Globus pallidus (tissue), 1 donor: ENCODE measurements at regions not wholly inside any gene's neighbourhood (a gene's known extent, or its start where the extent isn't known, plus 50 kb on each side); places are given as distances from the start of the nearest gene placed in this dataset.

ENCODE experiments used
- DNase-seq: peaks from one replicate; pipeline ENCODE4 v3.0.0-alpha.2; 2015; ENCODE audit warnings: low spot score

DNA sequence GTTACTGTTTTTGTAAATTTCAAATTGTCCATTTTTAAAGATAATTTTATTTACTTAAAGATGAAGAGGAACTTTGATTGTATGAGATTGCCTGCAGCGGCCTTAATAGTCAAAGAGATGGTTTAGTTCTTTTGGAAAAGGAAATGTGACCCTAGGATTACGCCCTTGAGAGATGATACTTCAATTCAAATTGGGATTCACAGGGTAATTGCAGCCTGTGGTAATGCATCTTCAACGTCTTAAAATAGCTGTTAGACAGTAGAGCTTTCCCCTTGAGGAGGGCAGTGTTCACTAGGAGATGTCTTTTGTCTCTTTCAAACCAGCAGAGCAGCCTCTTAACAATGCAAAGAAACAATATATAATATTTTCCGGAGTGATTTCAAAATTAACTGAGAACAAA, 127.1 kb downstream of the TAF11L14 start:
- no peak for DNase-seq

DNA sequence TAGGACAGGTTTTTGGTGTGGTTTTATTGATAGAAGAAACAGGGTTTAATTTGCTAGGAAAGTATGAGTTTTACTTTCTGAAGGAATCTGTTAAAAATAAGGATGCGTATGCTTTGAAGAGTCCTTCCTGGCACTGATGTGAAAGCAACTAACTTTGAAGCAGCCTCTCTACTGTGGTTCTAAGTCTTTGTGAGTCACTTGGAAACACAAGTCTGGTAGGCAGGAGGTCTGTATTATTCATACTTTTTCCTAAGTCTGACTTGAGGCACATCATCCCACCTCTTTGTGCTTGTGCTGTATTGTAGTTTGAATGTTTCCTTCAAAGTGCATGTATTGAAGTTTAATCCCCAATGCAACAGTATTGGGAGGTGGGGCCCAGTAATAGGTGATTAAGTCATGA, 129.0 kb downstream of the TAF11L14 start:
- DNase-seq: no peak

DNA sequence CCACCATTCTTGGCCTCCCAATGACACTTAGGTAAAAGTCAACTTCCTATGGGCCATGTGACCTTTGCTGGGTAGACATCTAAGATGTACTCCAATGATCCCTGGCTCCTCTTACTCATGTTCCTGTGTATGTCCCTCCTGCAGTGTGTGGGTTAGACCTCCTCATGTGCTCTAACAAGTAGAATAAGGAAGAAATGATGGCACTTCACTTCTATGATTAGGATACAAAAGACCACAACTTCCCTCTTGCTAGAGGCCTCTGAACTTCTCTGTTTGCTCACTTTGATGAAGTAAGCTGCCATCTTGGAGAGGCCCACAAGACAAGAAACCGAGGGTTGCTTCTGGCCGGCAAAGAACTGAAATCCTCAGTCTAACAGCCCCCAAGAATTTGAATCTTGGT, 131.8 kb downstream of the TAF11L14 start:
- DNase-seq: no peak

- DNase-seq: no peak
Observed at GRCh38 chr5:17769277-17769676, 135.0 kb downstream of the TAF11L14 start.

DNA sequence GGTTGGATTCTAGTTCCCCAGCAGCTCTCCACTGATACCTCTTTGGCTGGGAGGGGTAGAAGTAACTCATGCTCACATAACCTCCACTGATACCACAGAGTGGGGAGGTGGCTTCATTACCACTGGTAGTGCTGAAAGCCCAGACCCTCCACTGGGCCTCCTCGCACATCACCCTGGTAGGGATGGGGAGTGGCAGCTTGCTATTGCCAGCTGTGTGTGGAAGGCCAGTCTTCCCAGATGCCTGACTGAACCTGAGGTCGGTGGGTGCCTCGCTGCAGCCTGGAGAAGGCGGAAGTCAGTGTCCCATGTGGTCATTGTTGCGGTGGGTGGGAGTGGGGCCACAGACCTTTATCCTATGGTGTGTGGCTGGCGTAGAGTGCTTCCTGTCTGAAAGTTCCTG, 138.0 kb downstream of the TAF11L14 start:
- no peak for DNase-seq

DNA sequence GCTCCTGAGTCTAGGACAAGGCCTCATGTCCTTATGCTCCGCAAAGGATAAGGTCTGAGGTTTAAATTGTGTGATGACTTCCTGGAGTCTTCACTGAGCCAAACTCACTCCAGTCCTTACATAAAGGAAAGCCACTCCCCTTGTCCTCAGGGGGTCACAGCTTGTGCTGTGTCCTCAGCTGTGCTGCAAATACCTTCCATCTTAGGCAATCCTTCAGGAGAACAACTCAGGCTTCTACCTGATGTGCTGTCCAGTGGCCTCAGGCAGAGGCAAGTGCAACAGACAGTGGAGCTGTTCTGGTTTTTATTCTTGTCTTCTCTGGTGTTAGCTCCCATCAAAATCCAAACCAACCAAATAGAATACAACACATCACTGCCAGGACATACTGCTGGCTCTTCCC, 151.5 kb downstream of the TAF11L14 start:
- DNase-seq: no peak

GRCh38 chr5:17788351-17788750, 154.1 kb downstream of the TAF11L14 start:
- DNase-seq: no peak

DNA sequence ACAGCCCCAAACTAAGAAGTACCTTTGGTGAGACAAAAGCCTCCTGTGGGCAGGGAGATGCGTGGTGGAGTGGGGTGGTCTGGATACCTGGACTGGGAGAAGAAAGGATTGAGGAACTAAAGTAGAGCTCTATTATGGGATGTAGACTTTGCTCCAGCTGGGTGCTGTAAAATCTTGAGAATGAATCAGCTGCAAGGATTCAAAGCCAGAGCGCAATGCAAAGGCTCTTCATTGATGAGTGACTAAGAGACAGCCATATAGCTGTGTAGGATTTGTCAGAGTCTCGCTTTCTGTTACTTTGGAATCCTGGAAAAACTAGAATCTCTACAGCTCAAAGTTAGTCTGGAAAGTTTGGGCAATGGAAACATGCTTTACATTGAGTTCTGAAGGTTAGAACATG, 159.9 kb downstream of the TAF11L14 start:
- no peak for DNase-seq

- DNase-seq: no peak
Observed at GRCh38 chr5:17794815-17795214, 160.6 kb downstream of the TAF11L14 start.

- DNase-seq: no peak
Observed at GRCh38 chr5:17796142-17796541, 161.9 kb downstream of the TAF11L14 start.

DNA sequence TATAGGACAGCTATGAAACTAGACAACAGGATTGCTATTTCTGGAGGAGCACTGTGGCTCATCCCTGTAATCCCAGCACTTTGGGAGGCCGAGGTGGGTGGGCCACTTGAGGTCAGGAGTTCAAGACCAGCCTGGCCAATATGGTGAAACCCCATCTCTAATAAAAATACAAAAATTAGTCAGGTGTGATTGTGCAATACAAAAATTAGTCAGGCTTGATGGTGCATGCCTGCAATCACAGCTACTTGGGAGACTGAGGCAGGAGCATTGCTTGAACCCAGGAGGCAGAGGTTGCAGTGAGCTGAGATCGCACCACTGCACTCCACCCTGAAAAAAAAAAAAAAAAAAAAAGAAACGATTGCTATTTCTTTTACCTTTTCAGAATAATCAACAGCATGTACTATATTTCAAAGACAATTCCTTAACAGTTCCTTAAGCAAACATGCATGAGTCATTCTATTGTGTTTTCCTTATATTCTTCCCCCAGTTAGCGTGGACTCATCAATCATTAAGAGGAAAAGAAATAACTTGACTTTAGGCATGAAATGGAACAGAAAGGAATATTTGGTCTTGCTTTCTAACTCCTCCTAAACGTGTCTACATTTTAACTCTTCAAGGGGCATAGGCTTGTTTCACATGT, 162.6 kb downstream of the TAF11L14 start:
- DNase-seq: no peak

DNA sequence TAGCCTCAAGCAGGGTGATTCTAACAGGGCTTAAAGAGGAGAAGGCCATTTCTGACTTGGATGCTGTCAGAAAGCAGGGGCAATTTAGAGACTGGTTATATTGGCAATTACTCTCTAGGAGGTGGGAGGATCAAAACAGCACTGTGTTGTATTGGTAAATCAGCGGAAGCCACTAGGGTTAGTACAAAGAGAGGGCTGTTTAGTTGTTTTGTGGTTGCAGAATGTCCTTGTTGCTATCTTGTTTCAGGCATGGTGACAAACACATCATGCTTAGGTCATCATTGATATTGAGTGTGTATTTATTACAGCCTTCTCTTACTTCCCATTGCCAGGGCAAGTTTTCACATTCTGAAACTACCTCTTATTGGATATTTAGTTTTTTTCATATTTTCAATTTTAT, 165.3 kb downstream of the TAF11L14 start:
- no peak for DNase-seq

- no peak for DNase-seq
Observed at GRCh38 chr5:17801595-17801994, 167.3 kb downstream of the TAF11L14 start.

- DNase-seq: no peak
Observed at GRCh38 chr5:17802256-17802655, 168.0 kb downstream of the TAF11L14 start.

GRCh38 chr5:17803971-17804370, 169.7 kb downstream of the TAF11L14 start:
- no peak for DNase-seq

- DNase-seq: no peak
Observed at GRCh38 chr5:17805227-17805825, 171.1 kb downstream of the TAF11L14 start.

- DNase-seq: no peak
Observed at GRCh38 chr5:17806818-17807468, 172.7 kb downstream of the TAF11L14 start.

DNA sequence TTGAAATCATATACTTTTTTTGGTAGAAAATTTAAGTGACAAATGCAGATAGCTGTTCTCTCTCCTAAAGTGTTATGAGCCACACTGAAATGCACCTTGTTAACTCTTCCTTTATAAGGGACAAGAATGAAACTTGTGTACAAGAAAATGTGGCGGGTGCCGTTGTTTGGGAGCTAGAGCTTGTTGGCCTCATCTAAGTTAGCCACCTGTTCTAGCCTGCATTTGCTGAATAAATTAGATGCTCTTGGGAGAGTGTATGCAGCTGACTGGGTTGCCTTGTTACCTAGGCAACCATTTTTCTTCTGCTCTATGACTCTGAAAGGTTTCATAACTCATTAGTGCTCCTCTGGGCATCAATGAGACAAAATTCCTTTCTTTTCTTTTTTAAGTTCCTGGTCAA, 174.3 kb downstream of the TAF11L14 start:
- DNase-seq: no peak

DNA sequence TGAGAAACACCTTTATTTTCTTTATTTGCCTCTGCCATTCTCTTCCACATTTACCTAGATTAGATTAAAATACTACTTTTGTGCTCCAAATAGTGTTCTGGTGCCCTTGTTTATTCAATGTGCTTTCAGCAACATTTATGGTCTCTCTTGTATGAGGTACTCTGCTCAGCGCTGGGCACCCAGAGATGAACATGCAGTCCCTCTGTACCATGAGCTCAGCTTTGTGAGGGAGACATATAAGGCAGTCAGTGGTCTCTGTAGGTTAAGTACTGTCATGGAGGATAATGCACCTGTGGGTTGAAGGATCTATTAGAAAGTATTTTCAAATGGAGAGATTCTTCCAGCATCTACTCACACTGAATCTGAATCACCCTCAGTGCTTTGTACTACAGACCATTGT, 176.5 kb downstream of the TAF11L14 start:
- DNase-seq: no peak

DNA sequence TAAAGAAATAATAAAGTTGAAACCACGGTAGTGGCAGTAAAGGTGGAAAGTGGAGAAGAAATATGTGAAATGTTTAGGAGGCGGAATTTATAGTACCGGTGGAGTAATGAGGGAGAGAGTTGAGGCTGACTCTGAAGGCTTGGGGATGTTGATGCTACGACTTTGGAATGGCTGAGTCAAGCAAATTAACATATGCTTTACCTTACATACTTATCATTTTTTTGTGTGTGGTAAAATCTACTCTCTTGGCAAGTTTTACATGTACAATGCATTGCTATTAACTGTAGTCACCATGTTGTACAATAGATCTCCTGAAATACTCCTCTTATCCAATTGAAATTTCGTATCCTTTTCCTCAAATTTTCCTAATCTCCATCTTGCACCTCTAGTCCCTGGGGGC, 179.0 kb downstream of the TAF11L14 start:
- no peak for DNase-seq

DNA sequence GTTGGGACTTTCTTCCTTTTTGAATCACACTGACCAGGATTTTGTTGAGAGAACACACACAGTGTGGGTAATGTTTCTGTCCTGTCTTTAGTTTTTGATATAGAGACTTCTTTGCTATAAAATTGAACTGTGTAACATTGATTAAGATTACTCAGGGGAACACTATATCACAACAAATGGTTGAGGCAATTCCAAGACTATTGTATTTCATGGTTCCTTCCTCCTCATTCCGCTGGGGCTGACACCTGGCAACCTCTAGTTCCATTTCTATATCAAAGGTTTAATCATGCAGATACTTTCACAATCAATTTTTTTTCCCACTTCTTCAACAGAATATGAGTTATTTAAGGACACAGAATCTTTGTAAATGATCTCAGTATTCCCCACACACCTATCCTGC, 182.2 kb downstream of the TAF11L14 start:
- DNase-seq: no peak

DNA sequence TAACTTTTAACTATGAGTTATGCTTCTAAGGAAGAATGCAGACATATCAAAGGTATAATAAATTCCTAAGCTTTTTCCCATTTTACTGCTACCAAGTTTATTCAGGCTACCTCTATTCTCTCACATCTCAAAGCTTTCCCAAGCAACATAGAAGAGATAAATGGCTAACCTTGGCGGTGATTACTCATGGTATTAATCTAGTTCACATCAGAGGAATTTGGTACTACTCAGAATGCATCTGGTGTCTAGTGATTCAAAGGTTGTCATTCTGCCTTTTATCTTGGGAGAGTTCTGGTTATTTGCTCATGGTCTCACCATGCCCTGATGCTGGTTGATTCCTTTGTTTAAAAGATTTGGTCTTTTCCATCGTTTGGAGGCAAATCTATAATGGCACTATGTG, 182.7 kb downstream of the TAF11L14 start:
- no peak for DNase-seq

DNA sequence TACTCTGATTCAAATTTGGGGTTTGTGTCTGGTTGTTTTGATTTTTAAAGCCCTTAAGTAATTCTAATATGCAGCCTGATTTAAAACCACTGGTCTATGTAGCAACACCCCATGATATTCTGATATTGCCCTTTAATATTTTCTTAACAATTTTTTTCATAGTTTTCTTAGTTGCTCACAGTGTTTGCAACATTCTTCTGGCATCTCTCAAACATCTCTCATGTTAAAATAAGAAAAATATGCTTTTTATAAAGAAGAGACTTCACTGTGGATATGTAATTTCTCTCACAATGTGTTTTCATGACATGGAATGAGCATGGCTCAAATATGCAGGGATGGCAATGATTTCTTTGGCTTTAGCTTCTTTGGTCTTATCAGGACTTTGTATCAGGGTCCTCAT, 183.7 kb downstream of the TAF11L14 start:
- DNase-seq: no peak

DNA sequence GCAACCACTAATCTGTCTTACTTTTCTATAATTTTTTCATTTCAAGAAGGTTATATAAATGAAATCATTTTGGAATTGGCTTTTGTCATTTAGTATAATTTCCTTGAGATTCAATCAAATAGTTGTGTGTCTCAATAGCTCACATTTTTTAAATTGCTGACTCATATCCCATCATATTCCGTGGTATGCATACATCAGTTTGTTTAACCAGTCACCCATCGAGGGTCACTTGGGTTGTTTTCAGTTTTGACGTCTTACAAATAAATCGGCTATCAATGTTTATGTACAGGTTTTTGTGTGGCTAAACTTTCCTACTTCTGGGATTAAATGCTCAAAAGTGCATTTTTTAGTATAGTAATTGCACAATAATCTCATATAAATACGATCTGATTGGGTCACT, 185.5 kb downstream of the TAF11L14 start:
- DNase-seq: no peak
